Activated CD4-positive, alpha-beta T cell treated with anti-CD3 and anti-CD28 coated beads, Interleukin-2, amount 10 ng/mL, durations not matched to agents 24 days and 14 days (primary cell): ENCODE measurements at regions not wholly inside any gene's neighbourhood (a gene's known extent, or its start where the extent isn't known, plus 50 kb on each side); places are given as distances from the start of the nearest gene placed in this dataset.

ENCODE experiments used
- DNase-seq: peaks from one replicate; pipeline ENCODE4 v3.0.0; 2022
- H3K27ac Mint-ChIP-seq: one replicate; pipeline ENCODE4 v1.8.0; 2022; ENCODE audit warnings: mild to moderate bottlenecking, mixed read lengths
- H3K27me3 Mint-ChIP-seq: one replicate; pipeline ENCODE4 v1.8.0; 2022; ENCODE audit warnings: mixed read lengths
- H3K36me3 Mint-ChIP-seq: one replicate; pipeline ENCODE4 v1.8.0; 2022; ENCODE audit warnings: low read depth, mild to moderate bottlenecking, mixed read lengths
- H3K4me1 Mint-ChIP-seq: one replicate; pipeline ENCODE4 v1.8.0; 2021; ENCODE audit warnings: mixed read lengths
- H3K4me3 Mint-ChIP-seq: one replicate; pipeline ENCODE4 v1.8.0; 2022; ENCODE audit warnings: mild to moderate bottlenecking, moderate library complexity, mixed read lengths
- H3K9me3 Mint-ChIP-seq: one replicate; pipeline ENCODE4 v1.8.0; 2021; ENCODE audit warnings: mixed read lengths
- intact Hi-C: fragments of 100-400 bp; cut with micrococcal nuclease; formaldehyde crosslinking; loops from one replicate; pipeline ENCODE4 v1.15.1; 2023

- H3K27ac Mint-ChIP-seq = no peak overlapping the region
- H3K27me3 Mint-ChIP-seq = peaks cover 22% of the 10 kb centered on the region
- no peak for DNase-seq
- H3K36me3 Mint-ChIP-seq = no peaks in the 10 kb centered on the region
- no peak overlapping the region for H3K4me3 Mint-ChIP-seq
- H3K9me3 Mint-ChIP-seq = peaks cover 11% of the 10 kb centered on the region
- no peaks in the 10 kb centered on the region for H3K4me1 Mint-ChIP-seq
- intact Hi-C loops = no loop called here
Measured at GRCh38 chr11:44443836-44444769, 121.4 kb upstream of the CD82 start.

DNA sequence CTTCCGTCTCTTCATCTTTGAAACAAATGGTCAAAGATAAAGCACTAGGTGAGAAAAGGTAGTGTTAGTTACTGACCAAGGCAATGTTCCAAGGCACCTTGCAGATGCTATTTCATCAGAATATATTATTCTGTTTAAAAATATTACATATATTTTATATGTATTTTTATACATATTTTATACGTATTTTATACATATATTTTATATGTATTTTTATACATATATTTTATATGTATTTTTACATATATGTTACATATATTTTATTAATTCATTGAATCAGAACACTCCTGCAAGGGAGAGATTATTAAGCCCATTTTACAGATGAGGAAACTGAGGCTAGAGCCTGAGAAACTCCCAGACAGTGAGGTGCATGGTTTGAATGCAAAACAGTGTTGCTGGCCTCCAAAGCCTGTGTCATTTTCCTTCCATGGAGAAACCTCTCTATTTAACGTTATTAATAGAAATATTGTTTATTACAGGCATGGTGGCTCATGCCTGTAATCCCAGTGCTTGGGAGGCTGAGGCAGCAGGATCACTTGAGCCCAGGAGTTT lies 120.6 kb upstream of the CD82 start:
- DNase-seq = no peak
- no peaks in the 10 kb centered on the region for H3K4me1 Mint-ChIP-seq

GRCh38 chr11:44445500-44446365 lies 119.7 kb upstream of the CD82 start:
- H3K4me3 Mint-ChIP-seq = no peak overlapping the region
- intact Hi-C loops = no loop called here
- no peak for DNase-seq
- H3K27me3 Mint-ChIP-seq = peaks cover 7% of the 10 kb centered on the region
- no peak overlapping the region for H3K27ac Mint-ChIP-seq
- H3K36me3 Mint-ChIP-seq = no peaks in the 10 kb centered on the region
- H3K9me3 Mint-ChIP-seq = peaks cover 7% of the 10 kb centered on the region
- no peaks in the 10 kb centered on the region for H3K4me1 Mint-ChIP-seq

More for the DNA sequence above, 120.6 kb upstream of the CD82 start:
- Mint-ChIP-seq H3K27ac (no peak overlapping the region), H3K27me3 (peaks cover 15% of the 10 kb centered on the region), H3K36me3 (no peaks in the 10 kb centered on the region), H3K9me3 (peaks cover 7% of the 10 kb centered on the region), H3K4me3 (no peak overlapping the region)
- intact Hi-C loops = no loop called here

DNA sequence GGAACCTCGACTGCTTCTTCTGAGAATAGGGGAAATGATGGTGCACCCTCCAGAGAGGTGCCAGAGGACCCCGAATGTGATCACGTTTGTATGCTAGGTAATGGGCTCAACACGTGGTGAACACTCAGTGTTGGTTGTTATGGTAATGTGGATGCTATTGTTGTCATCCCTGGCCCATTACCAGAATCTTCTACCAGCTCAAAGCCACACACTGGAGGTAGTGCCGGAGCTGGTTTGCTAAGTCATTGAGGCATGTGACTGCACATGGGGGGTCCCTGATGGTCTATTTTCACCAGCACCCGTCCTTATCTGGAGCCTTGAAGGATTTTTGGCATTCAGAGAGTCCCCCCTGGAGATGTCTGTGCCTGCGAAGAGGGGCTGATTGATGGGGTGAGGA lies 119.1 kb upstream of the CD82 start:
- intact Hi-C loops = no loop called here
- H3K27ac Mint-ChIP-seq = no peak overlapping the region
- H3K9me3 Mint-ChIP-seq = peaks cover 2% of the 10 kb centered on the region
- peaks cover 2% of the 10 kb centered on the region for H3K27me3 Mint-ChIP-seq
- no peak overlapping the region for H3K4me3 Mint-ChIP-seq
- H3K36me3 Mint-ChIP-seq = no peaks in the 10 kb centered on the region
- no peaks in the 10 kb centered on the region for H3K4me1 Mint-ChIP-seq
- DNase-seq = no peak

DNA sequence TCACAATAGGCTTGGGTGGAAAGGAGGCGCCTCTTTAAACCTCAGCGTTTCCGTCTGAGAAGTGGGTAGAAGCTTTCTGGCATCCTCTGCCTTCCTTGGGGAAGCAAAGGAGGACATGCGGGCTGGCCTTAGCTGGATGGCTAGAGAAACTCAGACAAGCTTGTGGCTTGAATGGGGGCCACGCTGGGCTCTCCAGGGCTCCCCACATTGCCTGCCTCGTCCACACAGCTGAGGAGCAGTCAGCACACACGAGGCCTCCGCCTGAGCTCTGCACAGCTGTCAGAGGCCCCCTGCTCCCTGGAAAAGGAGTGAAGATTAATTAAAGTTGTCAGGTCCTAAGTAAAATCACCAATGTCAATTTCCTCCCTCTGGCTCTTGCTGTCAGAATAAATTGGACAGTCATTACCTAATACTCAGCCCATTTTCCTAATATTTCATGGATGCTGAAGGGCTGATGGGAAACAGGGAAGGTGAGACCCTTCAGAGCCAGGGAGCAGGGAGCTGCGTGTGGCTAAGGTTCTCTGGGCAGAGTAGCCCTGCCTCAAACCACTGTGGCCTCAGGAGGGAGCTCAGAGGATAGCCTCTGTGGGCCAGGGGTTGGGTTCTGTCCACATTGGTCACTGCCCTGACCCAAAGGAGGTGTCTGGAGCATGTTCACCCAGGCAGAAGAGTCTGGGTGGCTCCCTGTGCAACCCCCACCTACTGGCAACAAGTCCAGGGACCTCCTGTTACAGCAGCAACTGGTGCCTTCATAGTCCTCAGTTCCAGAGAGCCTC lies 118.3 kb upstream of the CD82 start:
- no peak for DNase-seq
- Mint-ChIP-seq H3K4me1 (no peaks in the 10 kb centered on the region), H3K36me3 (no peaks in the 10 kb centered on the region), H3K9me3 (no peaks in the 10 kb centered on the region), H3K27me3 (no peaks in the 10 kb centered on the region), H3K4me3 (no peak overlapping the region), H3K27ac (no peak overlapping the region)
- intact Hi-C loops = no loop called here

GRCh38 chr11:44450295-44450932 lies 115.0 kb upstream of the CD82 start:
- DNase-seq = no peak
- Mint-ChIP-seq H3K4me1 (no peaks in the 10 kb centered on the region), H3K27me3 (no peaks in the 10 kb centered on the region), H3K4me3 (no peak overlapping the region), H3K36me3 (no peaks in the 10 kb centered on the region), H3K27ac (no peak overlapping the region), H3K9me3 (no peaks in the 10 kb centered on the region)
- intact Hi-C loops = no loop called here

- Mint-ChIP-seq H3K27ac (no peak overlapping the region), H3K9me3 (no peaks in the 10 kb centered on the region)
Measured at GRCh38 chr11:44451706-44452105, 113.8 kb upstream of the CD82 start.

GRCh38 chr11:44452827-44453572 lies 112.5 kb upstream of the CD82 start:
- H3K27me3 Mint-ChIP-seq = no peaks in the 10 kb centered on the region
- no peak for DNase-seq
- H3K36me3 Mint-ChIP-seq = no peaks in the 10 kb centered on the region
- no peaks in the 10 kb centered on the region for H3K4me1 Mint-ChIP-seq
- no peaks in the 10 kb centered on the region for H3K9me3 Mint-ChIP-seq
- intact Hi-C loops = no loop called here
- H3K4me3 Mint-ChIP-seq = no peak overlapping the region
- H3K27ac Mint-ChIP-seq = no peak overlapping the region

More at GRCh38 chr11:44451706-44452105, 113.8 kb upstream of the CD82 start:
- DNase-seq = no peak
- no peaks in the 10 kb centered on the region for H3K36me3 Mint-ChIP-seq
- no peak overlapping the region for H3K4me3 Mint-ChIP-seq
- H3K4me1 Mint-ChIP-seq = no peaks in the 10 kb centered on the region
- intact Hi-C loops = no loop called here
- no peaks in the 10 kb centered on the region for H3K27me3 Mint-ChIP-seq

DNA sequence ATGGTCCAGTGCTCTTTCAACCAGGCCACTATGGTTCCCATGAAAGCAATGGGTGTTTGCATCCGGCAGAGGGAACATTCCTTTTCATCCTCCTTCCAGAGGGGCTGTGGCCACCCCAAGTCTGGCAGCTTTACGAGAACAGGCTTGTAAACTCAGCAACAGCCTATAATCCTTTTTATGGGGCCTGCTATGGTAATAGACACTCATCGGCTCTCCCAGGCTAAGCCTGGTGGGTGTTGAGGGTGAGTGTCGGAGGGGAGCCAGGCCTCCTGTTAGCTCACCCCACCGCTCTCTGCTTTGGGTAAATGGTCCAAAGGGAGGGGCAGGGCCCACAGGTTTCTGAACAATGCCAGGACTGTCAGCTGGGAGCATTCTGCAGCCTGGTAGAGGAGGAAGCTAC lies 111.6 kb upstream of the CD82 start:
- no peaks in the 10 kb centered on the region for H3K4me1 Mint-ChIP-seq
- H3K9me3 Mint-ChIP-seq = no peaks in the 10 kb centered on the region
- no peak for DNase-seq
- H3K36me3 Mint-ChIP-seq = no peaks in the 10 kb centered on the region
- H3K27me3 Mint-ChIP-seq = no peaks in the 10 kb centered on the region
- H3K27ac Mint-ChIP-seq = no peak overlapping the region
- intact Hi-C loops = no loop called here
- no peak overlapping the region for H3K4me3 Mint-ChIP-seq

DNA sequence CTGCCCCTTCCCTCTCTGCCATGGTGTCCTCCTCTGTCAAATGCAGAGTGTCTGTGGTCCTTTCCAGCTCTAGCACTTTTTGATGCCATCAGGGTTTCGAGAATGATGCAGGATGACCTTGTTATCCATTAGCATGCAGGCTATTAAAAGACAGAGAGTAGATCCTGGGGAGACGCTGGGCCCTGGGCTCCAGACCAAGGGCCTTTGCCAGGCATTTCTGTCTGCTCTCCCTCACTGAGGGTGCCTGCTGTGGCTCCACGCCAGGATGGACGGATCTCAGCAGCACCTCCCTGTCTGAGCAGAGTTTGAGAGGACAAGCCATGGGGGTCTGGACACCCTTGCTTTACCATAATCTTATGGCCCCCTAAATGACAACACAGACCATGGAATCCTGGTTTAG lies 110.8 kb upstream of the CD82 start:
- no peak overlapping the region for H3K27ac Mint-ChIP-seq
- H3K27me3 Mint-ChIP-seq = no peaks in the 10 kb centered on the region
- H3K4me1 Mint-ChIP-seq = no peaks in the 10 kb centered on the region
- no peak overlapping the region for H3K4me3 Mint-ChIP-seq
- H3K9me3 Mint-ChIP-seq = no peaks in the 10 kb centered on the region
- H3K36me3 Mint-ChIP-seq = no peaks in the 10 kb centered on the region
- no peak for DNase-seq
- intact Hi-C loops = no loop called here

DNA sequence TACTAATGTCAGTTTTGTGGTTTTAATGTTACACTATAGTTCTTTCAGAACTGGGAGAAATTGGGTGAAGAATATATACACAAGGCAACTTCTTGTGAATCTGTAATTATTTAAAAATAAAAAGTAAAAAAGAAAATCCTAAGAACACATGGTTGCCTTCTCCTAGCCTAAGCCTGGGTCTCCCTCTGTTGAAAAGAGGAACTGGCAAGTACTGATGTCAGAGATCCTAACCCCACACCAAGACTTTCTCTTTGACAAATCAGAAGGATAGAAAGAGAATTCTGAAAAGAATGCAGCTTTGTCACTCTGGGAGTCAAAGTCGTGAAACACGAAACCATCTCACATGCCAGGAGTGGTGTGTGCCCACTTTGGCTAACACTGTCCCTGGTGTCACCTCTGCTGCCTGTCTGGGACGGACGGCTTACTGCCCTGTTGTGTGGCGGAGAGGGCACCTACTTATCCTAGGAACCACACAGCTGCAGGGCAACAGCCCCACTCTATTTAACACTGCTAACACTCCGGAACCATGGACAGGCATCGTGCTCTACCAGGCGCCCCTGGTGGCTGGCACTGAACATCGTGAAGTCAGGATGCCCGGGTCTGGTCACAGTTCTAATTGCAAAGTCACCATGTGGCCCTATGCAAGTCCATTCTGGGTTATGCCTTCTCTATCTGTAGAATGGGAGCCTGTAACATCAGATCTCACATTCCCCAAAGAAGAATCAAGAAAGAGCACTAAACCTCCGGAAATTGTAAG lies 108.7 kb upstream of the CD82 start:
- Mint-ChIP-seq H3K27me3 (no peaks in the 10 kb centered on the region), H3K9me3 (no peaks in the 10 kb centered on the region), H3K27ac (no peak overlapping the region), H3K36me3 (no peaks in the 10 kb centered on the region), H3K4me3 (no peak overlapping the region), H3K4me1 (no peaks in the 10 kb centered on the region)
- intact Hi-C loops = no loop called here
- DNase-seq = no peak

DNA sequence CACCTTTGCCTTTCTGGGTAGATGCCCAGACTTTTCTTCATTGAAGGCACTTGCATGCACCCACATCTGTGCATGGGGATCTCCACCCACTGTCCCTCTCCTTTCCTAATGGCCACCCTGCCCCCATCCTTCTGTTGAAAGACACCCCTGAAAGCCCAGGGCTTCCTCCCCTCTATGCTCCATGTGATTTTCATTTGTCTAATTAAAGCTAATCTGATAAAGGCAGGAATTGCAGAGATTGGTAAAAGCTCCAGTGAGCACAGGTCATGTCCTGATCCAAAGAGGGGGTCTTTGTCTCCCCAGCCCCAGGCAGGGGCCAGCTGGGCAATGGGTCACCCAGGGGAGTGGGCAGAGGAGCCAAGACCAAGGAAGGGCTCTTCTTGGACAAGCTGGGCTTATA lies 107.6 kb upstream of the CD82 start:
- Mint-ChIP-seq H3K9me3 (no peaks in the 10 kb centered on the region), H3K4me1 (no peaks in the 10 kb centered on the region), H3K27ac (no peak overlapping the region), H3K4me3 (no peak overlapping the region), H3K27me3 (no peaks in the 10 kb centered on the region), H3K36me3 (no peaks in the 10 kb centered on the region)
- intact Hi-C loops = no loop called here
- no peak for DNase-seq
